Pancreas (tissue), 10 donors: ENCODE measurements at regions not wholly inside any gene's neighbourhood (a gene's known extent, or its start where the extent isn't known, plus 50 kb on each side); places are given as distances from the start of the nearest gene placed in this dataset.

Experiments used
- ATAC-seq, 4 donors: fragments of 200-7000 bp; cut with Tn5 transposase; one replicate each; pipeline versions ENCODE4 v1.8.0 to v1.9.1; 2020; ENCODE audit warnings: mild to moderate bottlenecking in 4 of 4, moderate library complexity in 4 of 4
- DNase-seq, 6 donors: peaks; one replicate each; pipeline ENCODE4 v3.0.0-alpha.2; 2020
- FAIRE-seq: peaks from 2 replicates; lab custom pipeline; 2012; peaks lifted over from hg19 to GRCh38; lab: Jason Lieb, UNC
- H3K27ac ChIP-seq, 4 donors: fragments of 200-600 bp; sonication (generic); 1 replicate in 3 of 4; 2 replicates in 1 of 4; pipeline versions ENCODE4 v1.5.0 to v1.8.0; 2020
- H3K27me3 ChIP-seq, 4 donors: fragments of 200-600 bp; one replicate each; pipeline ENCODE4 v1.8.0; 2021
- H3K36me3 ChIP-seq, 3 donors: fragments of 200-600 bp; sonication (generic) in 1 of 3; one replicate each; pipeline versions ENCODE4 v1.5.0 to v1.8.0; 2020 to 2021
- H3K4me1 ChIP-seq, 3 donors: fragments of 200-600 bp; one replicate each; pipeline ENCODE4 v1.8.0; 2021
- H3K4me3 ChIP-seq, 4 donors: fragments of 200-600 bp; sonication (generic) in 2 of 4; one replicate each; pipeline versions ENCODE4 v1.5.0 to v1.8.0; 2020 to 2021
- H3K9me3 ChIP-seq, 4 donors: fragments of 200-600 bp; one replicate each; pipeline ENCODE4 v1.8.0; 2021
- CTCF ChIP-seq, 4 donors: fragments of 200-600 bp; sonication (generic) in 3 of 4; IDR thresholded peaks; one replicate each; pipeline versions ENCODE4 v1.5.0 to v1.8.0; 2021; ENCODE audit warnings: antibody characterized with exemption in 4 of 4
- WGBS, 2 donors: extraction: QIAGEN DNeasy Blood & Tissue Kit; methylation state at CpG; one replicate each; pipeline ENCODE4 v1.1.7; 2013; 5-methylcytosine and 5-hydroxymethylcytosine counted together
- intact Hi-C, 3 donors: fragments of 100-400 bp; cut with DNase I; formaldehyde crosslinking; loops; one replicate each; pipeline versions ENCODE4 v1.11.1 to v1.14.2; 2022
- donor health status: healthy with polysubstance abuse.
- donor health status: DM: no; HTN: no; CAD: no; lungs with moderate emphysema.
- donor health status: DM: no; HTN: no; CAD: no.
- donor health status: control.
- donor health status: control.
- donor health status: Bipolar disorder and iron deficiency.
- donor health status: DM: yes; HTN: yes; CAD: no.
- donor health status: DM: no; HTN: no; CAD: no.
- donor health status: DM: no; HTN: no; CAD: no.
- donor health status: DM: yes; HTN: yes; CAD: no.

GRCh38 chrX:5802391-5802790, 426.3 kb downstream of the NLGN4X start:
- WGBS, 2 donors = 12 to 36% methylated on average over 1 of the region's 1 CpG

GRCh38 chrX:5791721-5792120, 436.9 kb downstream of the NLGN4X start:
- FAIRE-seq = no peak
- H3K9me3 ChIP-seq = no peaks in the 10 kb centered on the region
- DNase-seq = no peak
- intact Hi-C loops = no loop called here
- TF ChIP-seq CTCF (IDR thresholded peaks at IDR 0.05) = no peak
- WGBS, 2 donors = 72 to 76% methylated on average over 4 of the region's 4 CpGs
- peaks cover 0 to 7% (median 0%) of the 10 kb centered on the region in 4 donors for H3K27me3 ChIP-seq
- H3K27ac ChIP-seq = no peak overlapping the region
- no peak for ATAC-seq
- H3K4me1 ChIP-seq = no peaks in the 10 kb centered on the region
- no peaks in the 10 kb centered on the region for H3K36me3 ChIP-seq
- no peak overlapping the region for H3K4me3 ChIP-seq

More at GRCh38 chrX:5802391-5802790, 426.3 kb downstream of the NLGN4X start:
- H3K27ac ChIP-seq = no peak overlapping the region
- no peak overlapping the region for H3K4me3 ChIP-seq
- H3K27me3 ChIP-seq = peaks cover 0 to 3% (median 0%) of the 10 kb centered on the region in 4 donors
- H3K4me1 ChIP-seq = no peaks in the 10 kb centered on the region
- no peak for FAIRE-seq
- TF ChIP-seq CTCF (IDR thresholded peaks at IDR 0.05) = no peak
- no peak for ATAC-seq
- no peaks in the 10 kb centered on the region for H3K36me3 ChIP-seq
- intact Hi-C loops = no loop called here
- H3K9me3 ChIP-seq = no peaks in the 10 kb centered on the region
- DNase-seq = no peak

- ATAC-seq = no peak
- H3K27ac ChIP-seq = no peak overlapping the region
- DNase-seq = no peak
- H3K36me3 ChIP-seq = no peaks in the 10 kb centered on the region
- intact Hi-C loops = no loop called here
- H3K4me1 ChIP-seq = no peaks in the 10 kb centered on the region
- no peak for FAIRE-seq
- H3K27me3 ChIP-seq = no peaks in the 10 kb centered on the region
- TF ChIP-seq CTCF (IDR thresholded peaks at IDR 0.05) = no peak
- H3K9me3 ChIP-seq = no peaks in the 10 kb centered on the region
- WGBS, 2 donors = 34 to 40% methylated on average over 4 of the region's 4 CpGs
- no peak overlapping the region for H3K4me3 ChIP-seq
Observed at GRCh38 chrX:5788910-5789309, 439.8 kb downstream of the NLGN4X start.

GRCh38 chrX:5780821-5781220, 447.8 kb downstream of the NLGN4X start:
- no peaks in the 10 kb centered on the region for H3K9me3 ChIP-seq
- FAIRE-seq = no peak
- 35 to 38% methylated on average over 2 of the region's 2 CpGs for WGBS, 2 donors
- no peaks in the 10 kb centered on the region for H3K36me3 ChIP-seq
- H3K27me3 ChIP-seq = no peaks in the 10 kb centered on the region
- H3K4me1 ChIP-seq = no peaks in the 10 kb centered on the region
- ATAC-seq = no peak
- no peak overlapping the region for H3K27ac ChIP-seq
- no peak overlapping the region for H3K4me3 ChIP-seq
- no peak for TF ChIP-seq CTCF (IDR thresholded peaks at IDR 0.05)
- intact Hi-C loops = no loop called here
- DNase-seq = no peak

GRCh38 chrX:5775846-5776430, 452.7 kb downstream of the NLGN4X start:
- Histone ChIP-seq H3K27me3 (no peaks in the 10 kb centered on the region), H3K9me3 (no peaks in the 10 kb centered on the region), H3K4me1 (no peaks in the 10 kb centered on the region), H3K4me3 (no peak overlapping the region), H3K27ac (no peak overlapping the region), H3K36me3 (no peaks in the 10 kb centered on the region)
- DNase-seq (no peak), FAIRE-seq (no peak), ATAC-seq (no peak)
- 52 to 63% methylated on average over 5 of the region's 5 CpGs for WGBS, 2 donors
- intact Hi-C loops = no loop called here
- TF ChIP-seq CTCF (IDR thresholded peaks at IDR 0.05) = no peak
